IPS-NIHi7 (cell line): ENCODE measurements at regions not wholly inside any gene's neighbourhood (a gene's known extent, or its start where the extent isn't known, plus 50 kb on each side); places are given as distances from the start of the nearest gene placed in this dataset.

Experiments
- DNase-seq: peaks from one replicate; pipeline ENCODE4 v3.0.0; 2012; ENCODE audit warnings: mixed read lengths; ENCODE audit errors: extremely low spot score

DNA sequence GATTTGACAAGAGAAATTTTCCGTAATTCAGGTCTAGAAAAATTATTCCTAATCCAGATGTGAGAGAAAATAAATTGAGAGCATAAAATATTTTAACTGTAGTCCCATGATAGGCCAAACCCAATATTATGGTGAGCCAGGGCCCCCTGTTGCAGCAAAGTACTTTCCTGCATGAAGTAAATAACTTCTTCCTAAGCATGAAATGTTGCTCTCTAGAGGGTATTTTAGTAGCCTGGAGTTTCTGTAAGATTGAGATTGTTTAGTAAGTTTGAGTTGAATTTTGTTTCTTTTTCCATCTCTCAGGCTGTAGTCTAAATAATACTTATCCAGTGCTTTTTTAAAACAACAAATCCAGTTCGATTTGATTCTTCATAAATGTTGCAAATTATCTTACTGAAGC, 317.5 kb upstream of the MPDZ start:
- no peak for DNase-seq

DNA sequence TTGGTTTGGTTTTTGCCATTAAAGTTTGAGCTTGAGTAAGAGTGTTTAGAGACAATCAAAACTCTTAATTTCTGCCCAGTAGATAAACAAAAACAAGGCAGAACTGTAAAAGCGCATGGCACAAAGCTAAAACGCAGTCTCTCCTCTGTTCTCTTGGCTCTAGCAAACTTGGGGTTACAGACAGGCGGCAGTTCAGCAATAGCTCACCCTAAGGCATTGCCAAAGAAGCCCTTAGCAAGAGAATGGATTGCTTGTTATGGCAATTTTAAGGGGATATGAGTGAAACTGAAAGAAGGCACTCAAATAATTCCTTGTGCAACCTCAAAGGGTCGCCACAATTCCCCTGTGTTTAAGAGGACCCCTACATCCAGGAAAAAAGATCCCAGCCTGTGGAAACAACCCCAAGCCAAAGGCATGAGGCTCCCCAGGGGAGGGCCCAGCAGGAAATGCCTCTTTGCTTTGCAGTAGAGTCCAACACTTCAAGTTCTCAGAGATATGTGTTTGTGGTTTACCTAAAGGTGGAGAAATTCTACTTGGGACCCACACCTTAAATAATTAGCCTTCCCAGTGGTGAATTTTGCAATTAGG, 317.0 kb upstream of the MPDZ start:
- peak; percentile 18 for DNase-seq

DNA sequence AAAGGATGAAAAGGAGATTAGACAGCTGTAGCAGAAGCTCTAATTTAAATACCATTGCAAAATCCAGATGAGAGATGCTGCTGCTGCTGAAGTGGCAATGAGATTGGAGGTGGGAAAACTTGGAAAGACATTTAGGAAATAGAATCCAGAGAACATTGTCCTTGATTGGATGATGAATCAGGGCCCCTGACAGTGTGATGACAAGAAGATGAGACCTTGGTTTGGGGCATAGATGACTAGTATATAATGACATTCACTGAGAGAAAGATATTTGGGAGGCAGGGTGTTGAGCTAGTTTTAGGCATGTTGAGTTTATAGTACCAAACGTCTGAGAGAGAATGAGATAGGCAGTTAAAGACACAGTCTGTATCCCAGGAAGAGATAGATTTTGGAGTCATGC, 311.5 kb upstream of the MPDZ start:
- no peak for DNase-seq

DNA sequence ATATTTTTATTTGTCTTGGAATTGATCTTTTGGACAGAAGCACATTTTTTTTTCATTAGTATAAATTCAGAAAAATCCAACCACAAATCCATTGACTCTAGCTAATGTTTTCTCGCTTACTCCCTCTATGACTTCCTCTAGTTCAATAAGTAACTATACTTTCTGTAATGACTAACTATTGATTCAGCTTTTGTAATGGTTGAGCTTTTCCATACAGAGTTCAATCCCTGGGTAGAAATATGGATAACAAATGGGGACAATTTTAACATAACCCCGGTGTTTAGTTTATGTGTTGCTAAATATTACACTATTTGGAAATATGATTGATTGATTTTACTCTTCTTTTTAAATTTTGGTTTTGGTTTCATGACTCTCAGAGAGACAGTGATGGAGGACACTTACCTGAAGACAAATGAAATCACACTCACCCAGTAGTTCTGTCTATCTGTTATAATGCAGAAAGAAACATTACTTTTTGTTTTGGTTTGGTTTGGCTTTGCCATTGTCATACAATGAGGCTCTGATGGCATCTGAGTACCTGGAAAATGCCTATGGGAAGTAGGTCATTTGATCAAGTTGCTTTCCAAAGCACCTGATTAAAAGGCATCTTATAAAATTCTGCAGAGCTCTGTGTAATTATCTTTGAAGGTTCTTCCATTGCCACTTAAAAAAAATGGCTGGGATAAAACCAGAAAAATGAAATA, 309.7 kb upstream of the MPDZ start:
- no peak for DNase-seq

DNA sequence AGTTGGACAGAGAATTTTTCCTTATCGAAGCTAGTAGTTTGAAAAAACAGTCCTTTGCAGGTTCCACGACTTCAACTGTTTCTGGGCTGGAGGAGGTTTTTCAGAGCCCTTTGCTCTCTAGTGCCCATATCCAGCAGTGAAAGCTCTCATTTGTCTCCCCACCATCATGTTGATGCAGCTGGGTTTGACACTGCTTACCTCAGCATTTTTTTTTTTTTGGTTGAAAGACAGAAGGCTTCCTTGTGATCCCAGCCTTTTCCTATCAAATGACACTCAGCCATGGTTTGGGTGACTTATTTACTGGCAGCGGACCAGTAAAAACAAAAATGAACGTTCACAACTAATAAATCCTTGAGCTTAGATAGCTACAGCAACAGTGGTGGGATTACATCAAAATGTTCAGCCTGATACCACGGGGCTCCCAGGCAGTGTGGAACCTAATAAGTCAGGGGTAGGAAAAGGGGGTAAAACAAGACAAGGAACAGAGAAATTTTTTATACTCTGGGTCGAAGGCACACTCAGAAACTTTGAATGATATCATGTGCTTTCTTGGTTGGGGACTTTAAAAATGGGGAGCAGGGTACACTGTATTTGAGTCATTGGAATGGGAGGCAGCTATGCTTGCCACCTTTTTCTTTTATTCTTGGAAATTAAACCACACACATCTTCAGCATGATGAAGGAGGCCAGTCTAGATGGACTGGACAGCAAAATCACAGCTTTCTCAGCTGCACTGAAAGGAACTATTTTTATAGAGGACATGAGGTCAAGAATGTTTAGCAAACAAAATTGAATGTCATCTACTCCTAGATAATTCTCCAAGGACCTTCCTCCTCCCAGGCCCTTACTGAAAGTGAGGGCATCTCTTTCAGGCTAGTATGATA, 308.9 kb upstream of the MPDZ start:
- no peak for DNase-seq

DNA sequence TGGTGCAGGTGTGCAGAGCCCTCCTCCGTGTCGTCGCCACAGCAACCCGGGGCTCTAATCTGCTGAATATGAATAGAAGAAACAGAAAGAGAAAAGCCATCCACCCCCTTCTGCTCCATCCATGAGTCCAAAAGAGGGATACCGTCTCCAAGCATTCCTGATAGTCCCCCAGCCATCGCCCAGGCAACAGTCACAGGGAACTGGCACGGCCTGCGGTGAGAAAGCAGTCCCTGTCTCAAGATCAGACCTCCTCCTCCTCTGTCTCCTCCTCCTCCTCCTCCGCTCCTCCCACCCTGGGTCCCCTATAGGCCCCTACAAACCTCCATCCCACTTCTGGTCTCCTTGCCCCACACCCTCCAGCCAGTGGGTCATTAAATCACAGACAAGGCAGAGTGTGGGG, 308.1 kb upstream of the MPDZ start:
- no peak for DNase-seq

DNA sequence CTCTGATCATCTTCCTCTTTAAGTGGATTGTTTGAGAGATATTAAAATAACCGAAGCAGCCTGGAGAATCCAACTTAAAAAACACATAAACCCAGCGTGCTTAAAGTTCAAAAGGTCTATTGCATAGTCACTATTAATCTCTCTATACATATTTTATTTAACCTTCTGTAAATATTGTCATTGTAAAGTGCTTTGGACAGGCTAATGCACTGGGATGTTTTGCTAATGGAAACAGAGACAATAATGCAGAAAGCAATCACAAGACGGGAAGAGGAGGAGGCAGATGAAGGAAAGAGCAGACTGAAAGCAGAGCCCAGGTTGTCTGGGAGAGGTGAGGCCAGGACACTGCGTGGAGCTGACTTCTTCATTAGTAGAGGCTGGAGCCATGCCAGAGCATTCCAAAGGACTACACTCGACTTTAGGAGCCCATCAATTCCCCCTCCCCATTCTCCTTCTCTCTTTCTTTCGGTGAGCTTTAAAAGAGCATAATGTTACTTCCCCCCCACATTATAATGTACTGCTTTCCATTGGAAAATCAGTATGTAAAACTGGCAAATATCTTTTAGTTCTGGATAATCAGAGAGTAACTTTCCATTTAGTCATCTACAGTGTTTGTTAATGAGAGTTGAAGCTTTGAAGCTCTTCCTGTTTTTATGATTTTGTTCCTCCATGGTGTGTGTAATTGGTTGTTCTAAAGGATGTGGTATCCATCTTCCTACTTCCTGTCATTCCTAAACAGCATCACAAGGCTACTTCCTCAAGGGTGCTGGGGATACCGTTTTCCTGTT, 307.3 kb upstream of the MPDZ start:
- no peak for DNase-seq

DNA sequence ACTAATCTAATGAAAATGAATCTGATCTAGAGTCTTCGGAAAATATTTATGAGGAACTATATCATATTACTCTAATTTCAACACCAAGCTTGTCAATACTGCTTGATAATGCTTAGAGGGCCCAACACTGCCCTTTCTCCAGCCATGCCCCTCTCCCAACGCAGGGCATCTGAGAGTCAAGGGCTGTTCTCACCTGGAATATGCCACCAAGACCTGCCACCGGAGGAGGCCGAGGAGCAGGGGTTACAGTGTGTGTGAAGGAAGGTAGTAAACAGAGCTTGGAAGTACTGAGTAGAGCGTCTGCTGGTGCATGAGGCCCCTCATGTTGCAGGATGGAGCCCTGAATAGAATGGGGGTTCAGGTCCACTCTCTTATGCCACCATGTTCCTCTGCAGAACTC, 301.3 kb upstream of the MPDZ start:
- DNase-seq = no peak

DNA sequence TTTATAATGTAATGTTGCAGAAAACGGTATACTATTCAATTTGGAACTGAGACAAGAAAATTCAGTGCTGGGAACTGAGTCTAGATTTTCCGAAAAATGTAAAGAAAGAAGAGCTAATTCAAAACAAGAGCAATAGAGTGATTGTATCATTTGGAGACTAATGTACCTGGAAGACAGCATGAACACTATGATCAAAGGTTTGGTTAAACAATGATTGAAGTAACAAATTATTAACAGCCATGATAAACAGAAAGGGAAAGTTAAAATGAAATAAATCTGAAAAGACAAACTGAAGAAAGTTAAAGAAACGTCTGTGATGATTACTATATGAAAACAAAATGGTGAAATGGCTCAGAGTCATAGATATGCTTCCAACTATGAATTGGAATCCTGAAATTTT, 300.6 kb upstream of the MPDZ start:
- no peak for DNase-seq

DNA sequence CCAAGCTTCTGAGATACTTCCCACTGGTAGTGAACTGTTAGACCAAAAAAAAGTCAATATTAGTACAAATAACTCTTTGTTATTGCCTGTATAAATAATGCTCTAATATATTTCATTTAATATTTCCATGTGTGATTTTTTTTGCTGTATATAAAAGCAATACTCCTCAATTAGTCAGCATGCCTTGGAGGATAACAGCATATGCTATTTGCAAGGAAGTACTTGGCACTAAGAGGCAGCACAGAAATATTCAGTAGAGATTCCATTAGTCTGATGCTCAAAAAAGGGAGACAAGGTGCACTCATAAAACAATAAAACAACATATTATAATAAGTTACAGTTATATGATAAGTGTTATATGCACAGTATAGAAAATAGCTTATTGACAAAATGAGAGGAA, 296.6 kb upstream of the MPDZ start:
- DNase-seq = no peak

DNA sequence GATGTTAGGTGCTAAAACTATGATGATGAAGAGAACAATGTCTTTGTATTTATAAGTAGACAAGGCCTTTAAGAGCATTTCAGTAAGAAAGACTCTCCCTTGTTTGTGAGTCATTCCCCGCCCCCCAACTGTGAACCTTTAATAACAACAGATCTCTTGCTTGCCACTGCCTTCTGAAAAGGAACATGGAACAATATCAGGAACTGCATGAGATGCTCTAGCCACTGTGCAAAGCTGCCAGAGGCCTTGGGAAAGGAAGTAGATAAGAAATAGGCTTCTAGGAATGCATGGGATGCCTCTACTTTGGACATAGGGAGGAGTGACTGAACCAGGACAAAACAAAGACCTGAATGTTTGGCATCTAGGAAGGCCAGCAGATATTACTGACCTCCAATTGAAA, 296.1 kb upstream of the MPDZ start:
- peak; percentile 14 for DNase-seq

DNA sequence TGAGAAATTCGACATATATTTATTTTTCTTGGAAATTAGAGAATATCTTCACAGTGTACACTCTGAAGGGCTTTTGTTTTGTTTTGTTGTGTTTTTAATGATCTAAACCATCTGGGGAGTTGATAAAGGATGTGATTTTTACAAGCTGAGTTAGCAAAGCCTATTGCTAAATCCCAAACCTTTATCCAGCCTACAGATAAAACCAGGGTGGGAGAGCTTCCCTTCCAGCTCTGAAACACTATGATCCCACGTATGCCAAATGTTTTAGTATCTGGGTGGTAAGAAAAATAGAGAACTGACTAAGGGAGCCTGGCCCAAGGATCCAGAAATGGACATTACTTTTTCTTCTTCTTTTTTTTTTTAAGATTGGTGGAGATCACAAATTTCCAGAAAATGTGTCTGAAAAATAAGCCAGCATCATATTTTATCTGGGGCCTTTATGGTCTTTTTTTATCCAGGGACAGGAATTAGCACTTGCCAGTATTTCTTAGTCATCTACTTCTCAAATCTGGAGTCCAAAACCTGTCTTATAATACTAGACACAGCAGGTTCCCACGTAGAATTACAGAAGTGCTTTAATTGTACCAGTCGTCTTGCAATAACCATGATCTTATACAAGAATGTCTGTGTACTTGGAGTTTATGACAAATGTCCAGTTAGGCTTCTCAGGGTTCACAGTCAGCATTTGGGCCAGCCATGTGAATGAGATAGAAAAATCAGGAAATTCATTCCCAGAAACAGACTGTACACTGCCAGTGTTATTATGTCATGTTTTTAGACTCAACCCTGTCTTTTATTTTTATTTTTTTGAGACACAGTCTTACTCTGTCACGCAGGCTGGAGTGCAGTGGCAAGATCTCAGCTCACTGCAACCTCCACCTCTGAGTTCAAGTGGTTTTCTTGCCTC, 290.8 kb upstream of the MPDZ start:
- DNase-seq = no peak

DNA sequence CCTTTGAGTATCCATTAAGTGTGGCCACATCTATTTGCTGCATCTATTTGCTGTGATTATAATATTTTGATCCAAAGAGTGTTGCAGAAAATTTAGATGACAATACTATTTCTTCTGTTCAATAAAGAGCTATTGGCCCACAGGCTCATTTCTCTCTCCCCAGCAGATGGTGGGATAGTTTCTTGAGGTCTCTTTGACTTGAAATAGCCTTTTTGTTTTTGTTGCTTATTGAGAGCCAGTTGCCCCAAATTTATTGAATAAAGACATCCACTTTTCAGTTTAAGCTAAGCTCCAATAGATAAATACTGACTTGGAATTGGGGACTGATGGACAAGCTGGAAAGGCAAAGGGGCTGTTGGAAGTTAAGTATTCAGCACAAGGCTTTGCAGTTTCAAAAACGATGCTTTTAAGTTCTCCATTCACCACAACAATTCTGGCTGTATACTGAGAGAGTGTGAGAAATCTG, 290.1 kb upstream of the MPDZ start:
- DNase-seq = no peak

DNA sequence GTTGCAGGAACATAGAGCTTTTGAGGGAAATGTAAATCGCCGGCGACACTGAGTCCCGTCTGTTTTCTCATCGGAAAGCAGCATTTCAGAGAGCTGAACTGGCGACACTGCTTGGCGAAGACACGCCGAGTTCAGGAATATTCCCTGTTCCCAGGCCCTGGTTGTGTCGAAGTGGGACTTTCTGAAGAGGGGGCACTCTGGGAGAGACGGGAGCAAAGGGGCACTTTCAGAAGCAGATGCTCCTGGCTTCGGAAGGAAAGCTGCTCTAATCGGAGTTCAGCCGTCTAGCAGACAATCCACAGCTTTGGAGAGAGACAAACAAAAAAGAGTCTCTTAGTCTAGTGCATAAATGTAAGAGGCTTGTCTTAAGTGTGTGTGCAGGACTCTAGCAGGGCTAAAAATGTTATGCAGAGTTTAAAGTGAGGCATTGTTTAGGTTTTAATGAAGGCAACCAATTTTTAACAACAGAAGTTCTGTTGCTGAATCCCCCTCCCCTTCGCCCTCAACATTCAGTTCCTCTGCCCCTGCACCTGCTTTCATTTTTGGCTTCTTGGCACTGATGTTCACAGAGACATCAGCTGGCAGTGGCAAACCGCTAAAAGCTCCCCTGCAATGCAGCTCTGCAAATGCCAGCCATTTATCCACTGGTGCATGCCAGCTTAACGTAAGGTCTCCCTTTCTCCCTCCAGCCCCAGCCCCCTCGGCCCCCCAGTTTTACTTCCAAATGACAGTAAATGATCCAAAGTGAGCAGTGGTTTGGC, 289.5 kb upstream of the MPDZ start:
- peak; percentile 23 for DNase-seq

DNA sequence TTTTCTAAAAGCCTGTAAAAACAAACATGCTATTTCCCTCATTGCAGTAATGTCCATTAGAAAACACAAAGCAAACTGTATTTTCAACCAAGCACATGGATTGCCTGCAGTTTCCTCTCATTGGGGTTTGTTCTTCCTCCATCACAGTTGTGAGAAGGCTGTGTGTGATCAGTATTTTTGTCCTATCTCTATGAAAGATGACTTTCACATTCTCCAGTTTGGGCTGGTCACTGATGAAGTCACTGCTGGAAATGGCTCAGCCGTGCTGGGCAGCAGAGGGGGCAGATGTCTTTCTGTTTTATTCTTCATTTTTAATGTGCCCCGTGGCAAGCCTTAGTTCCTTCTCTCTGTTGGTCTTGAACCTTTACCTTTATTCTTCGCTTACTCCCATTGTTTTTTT, 288.9 kb upstream of the MPDZ start:
- no peak for DNase-seq

DNA sequence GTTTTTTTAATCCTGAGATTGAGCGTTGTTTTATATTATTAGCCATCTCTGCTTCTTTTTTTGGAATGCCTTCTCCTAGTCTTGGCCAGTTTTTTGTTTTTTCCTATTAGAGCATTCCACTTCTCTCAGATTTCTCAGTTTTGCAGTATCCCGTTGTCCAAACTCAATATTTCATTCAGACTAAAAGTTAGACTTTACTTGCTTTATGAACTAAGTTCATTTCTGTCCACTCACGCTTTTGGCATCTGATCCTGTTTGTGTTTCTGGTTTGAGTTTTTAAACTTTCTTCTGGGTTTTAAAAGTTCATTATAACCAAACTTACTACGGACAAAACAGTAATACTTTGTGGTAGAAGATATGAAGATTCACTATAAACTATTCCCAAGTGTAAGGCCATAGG, 288.3 kb upstream of the MPDZ start:
- no peak for DNase-seq

DNA sequence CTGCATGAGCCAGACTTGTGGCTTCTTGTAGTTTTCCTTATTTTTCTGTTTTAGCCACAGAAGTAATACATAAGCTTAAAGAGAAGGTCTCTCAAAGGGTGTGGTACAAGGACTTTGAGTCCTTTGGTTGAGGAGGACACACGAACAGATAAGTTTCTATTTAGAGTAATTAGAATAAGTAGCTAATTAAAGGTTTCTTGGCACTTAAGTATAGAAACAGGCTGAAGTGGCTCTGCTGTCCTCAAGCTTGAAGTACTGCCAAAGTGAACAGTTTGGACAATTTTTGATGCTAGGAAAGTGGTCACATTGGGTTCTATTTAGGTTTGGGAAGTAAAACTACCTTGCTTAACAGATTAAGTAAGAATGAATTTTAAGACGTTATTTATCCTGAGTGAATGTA, 278.3 kb upstream of the MPDZ start:
- DNase-seq = no peak

DNA sequence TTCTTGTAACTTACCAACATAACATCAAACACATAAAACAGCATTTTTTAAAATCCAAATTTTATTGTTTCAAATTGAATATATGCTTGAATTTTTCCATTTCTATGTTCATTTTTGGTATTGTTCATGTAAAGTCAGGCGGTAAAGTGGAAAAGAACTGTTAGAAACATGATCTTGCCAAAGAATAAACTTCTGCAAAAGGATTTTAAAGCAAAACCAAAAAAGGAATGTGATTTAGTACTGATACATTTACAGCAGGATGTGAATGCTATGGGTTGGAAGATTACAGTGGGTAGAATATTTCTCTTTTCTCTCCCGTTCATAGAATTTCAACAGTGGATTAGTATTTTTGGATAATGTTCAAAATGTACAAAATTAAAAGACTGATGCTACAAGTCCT, 277.2 kb upstream of the MPDZ start:
- DNase-seq = no peak

DNA sequence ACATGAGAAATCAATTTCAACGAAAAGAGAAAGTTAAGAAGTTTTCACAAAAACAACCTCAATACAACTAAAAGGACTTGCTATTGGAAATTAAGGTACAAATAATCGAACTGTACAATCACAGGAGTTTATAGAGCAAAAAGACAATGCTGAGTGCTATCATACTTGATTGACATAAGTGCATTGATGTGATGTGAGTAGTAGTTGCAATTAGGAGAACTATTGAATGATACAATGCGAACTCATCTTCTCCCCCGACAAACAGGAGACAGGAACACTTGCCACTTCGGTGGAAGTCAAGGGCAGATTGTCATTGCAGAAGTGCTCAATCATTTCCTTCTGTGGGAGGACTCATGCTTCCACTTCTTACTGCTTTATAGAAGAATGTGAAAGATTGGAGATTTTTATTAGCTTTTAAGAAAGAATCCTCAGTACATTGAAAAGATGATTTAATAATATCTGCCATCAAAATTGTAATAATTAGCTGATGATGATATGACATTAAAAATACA, 276.6 kb upstream of the MPDZ start:
- no peak for DNase-seq

DNA sequence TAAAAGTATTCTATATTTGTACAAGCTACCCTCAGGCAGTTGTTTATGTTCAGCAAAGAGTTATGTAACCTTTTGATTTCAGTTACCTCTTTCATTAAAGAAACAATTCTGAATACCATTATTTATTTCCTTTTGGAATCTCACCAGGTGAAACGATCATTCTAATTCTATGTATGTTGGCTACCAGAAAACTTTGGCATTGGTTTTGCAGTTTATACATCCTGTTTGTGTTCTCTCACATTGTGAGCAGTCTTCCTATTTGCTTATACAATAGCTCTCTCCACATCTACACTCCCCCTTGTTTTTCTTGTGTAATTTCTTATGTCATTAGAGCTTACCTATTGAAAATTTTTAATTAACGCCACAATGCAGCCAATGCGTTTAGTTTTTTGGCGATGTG, 276.0 kb upstream of the MPDZ start:
- DNase-seq = no peak
